GM12891 (cell line): ENCODE measurements at regions not wholly inside any gene's neighbourhood (a gene's known extent, or its start where the extent isn't known, plus 50 kb on each side); places are given as distances from the start of the nearest gene placed in this dataset.

ENCODE experiments used
- DNase-seq: peaks from one replicate; pipeline ENCODE4 v3.0.0; 2011; ENCODE audit warnings: low spot score; ENCODE audit not compliant: insufficient read length
- FAIRE-seq: peaks from 2 replicates; lab custom pipeline; 2011; peaks lifted over from hg19 to GRCh38; lab: Jason Lieb, UNC
- PAX5 ChIP-seq: IDR thresholded peaks from 2 replicates; pipeline ENCODE4 v1.6.1; 2011; ENCODE audit warnings: low read length, moderate library complexity, mild to moderate bottlenecking; ENCODE audit not compliant: insufficient read depth, severe bottlenecking
- POLR2A ChIP-seq: IDR thresholded peaks from 2 replicates; pipeline ENCODE4 v1.6.1; 2011; ENCODE audit warnings: low read depth, low read length, control low read depth
- POLR2AphosphoS5 ChIP-seq: IDR thresholded peaks from 2 replicates; pipeline ENCODE4 v1.6.1; 2011; ENCODE audit warnings: low read depth, low read length, control low read depth
- POU2F2 ChIP-seq: IDR thresholded peaks from 2 replicates; pipeline ENCODE4 v1.6.1; 2011; ENCODE audit warnings: low read depth, mild to moderate bottlenecking, control low read depth, low read length, moderate library complexity
- SPI1 ChIP-seq: IDR thresholded peaks from 2 replicates; pipeline ENCODE4 v1.6.1; 2011; ENCODE audit warnings: low read depth, low read length, control low read depth
- TAF1 ChIP-seq: IDR thresholded peaks from 2 replicates; pipeline ENCODE4 v1.6.1; 2011; ENCODE audit warnings: low read depth, low read length, control low read depth

DNA sequence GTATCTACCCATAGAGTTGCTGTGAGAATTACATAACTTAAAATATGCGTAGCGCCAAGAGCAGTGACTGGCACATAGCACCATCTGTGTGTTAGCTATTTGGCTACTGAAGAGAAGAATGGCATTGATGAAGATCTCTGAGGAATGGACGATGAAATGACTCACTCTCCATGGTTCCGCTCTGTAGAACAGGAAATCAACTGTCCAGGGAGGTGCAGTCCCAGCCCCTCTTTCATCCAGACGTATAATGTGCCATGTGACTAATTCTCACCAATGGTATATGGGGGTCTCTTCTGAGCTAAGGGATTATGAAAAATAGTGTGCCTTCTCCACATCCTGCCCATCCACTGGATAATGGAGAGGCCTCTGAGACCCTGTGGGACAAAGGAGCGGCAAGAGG lies 254.8 kb downstream of the CYP26B1 start:
- no peak for FAIRE-seq
- DNase-seq = no peak
- TF ChIP-seq POLR2AphosphoS5 = no peak
- TF ChIP-seq POU2F2 = no peak
- TF ChIP-seq SPI1 = no peak

DNA sequence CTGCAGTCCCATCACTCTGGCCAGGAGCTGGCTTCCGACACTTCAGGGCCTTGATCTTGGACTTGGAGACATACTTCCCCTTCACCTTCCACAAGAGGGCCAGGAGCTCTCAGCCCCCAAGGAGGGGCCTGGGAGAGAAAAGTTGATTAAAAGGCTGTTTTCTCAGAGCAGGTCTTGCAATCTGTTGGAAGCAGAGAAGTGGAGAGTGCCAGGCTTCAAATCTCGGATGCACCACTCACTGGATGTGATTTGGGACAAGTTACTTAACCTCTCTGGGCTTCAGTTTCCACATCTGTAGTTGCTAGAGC lies 255.3 kb downstream of the CYP26B1 start:
- FAIRE-seq = no peak

GRCh38 chr2:71891719-71892422 lies 255.8 kb downstream of the CYP26B1 start:
- DNase-seq (no peak), FAIRE-seq (no peak)
- no peak for TF ChIP-seq POLR2A
- TF ChIP-seq POLR2AphosphoS5 = no peak
- TF ChIP-seq POU2F2 = no peak
- TF ChIP-seq SPI1 = no peak
- no peak for TF ChIP-seq TAF1
- no peak for TF ChIP-seq PAX5

More for the DNA sequence above, 255.3 kb downstream of the CYP26B1 start:
- DNase-seq = no peak
- TF ChIP-seq TAF1 = no peak
- no peak for TF ChIP-seq PAX5
- no peak for TF ChIP-seq POU2F2
- no peak for TF ChIP-seq POLR2AphosphoS5
- TF ChIP-seq SPI1 = no peak
- TF ChIP-seq POLR2A = no peak

- FAIRE-seq (no peak), DNase-seq (no peak)
- TF ChIP-seq TAF1 (no peak), POU2F2 (no peak), PAX5 (no peak), POLR2A (no peak), SPI1 (no peak), POLR2AphosphoS5 (no peak)
These were observed 256.5 kb downstream of the CYP26B1 start for GRCh38 chr2:71891155-71891554.

DNA sequence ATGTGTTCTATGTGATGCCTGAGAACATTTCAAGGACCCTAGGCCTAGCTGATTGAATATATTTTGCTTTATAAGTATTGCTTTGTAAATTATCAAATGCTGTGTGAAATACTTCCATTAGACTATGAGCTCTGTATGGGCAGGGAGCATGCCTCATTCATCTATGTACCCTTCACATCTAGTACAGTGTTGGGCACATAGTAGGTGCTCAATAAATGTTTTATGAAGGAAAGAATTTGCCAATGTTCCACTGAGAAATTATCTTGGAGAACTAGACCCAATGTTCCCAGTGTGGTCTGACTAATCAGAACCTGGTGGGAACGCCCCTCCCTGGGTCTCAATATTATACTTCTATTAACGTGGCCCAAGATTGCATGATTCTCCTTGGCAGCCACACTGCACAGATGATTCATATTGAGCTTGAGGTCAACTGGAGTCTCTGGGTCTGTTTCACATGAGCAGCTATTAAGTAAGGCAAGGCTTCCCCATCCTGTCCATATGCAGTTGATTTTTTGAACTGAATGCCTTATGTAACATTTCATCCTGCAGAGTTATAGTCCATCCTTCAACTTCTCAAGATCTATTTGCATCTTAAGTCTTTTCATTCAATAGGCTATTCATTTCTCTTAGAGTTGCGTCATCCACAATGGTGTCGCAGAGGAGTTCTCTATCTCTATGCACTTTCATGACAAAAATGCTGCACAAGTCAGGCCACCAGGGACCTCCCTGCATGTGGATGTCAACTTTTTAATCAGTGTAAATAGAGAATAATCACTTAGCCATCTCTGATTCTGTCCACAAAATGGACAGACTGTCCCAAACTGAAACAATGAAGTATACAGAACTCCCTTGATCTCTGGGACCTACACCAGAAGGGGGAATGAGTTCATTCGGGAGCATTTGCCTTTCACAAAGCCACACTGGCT lies 257.6 kb downstream of the CYP26B1 start:
- DNase-seq = no peak
- FAIRE-seq = no peak

GRCh38 chr2:71888751-71889445 lies 258.8 kb downstream of the CYP26B1 start:
- DNase-seq = no peak
- no peak for FAIRE-seq

More for the DNA sequence above, 257.6 kb downstream of the CYP26B1 start:
- TF ChIP-seq POLR2AphosphoS5 (no peak), SPI1 (no peak), POLR2A (no peak)

GRCh38 chr2:71887196-71887595 lies 260.5 kb downstream of the CYP26B1 start:
- no peak for TF ChIP-seq POLR2AphosphoS5
- TF ChIP-seq POLR2A = no peak
- TF ChIP-seq POU2F2 = no peak
- no peak for TF ChIP-seq SPI1
- TF ChIP-seq PAX5 = no peak
- no peak for TF ChIP-seq TAF1
- DNase-seq (no peak), FAIRE-seq (no peak)

More at GRCh38 chr2:71888751-71889445, 258.8 kb downstream of the CYP26B1 start:
- no peak for TF ChIP-seq TAF1
- no peak for TF ChIP-seq POLR2A
- TF ChIP-seq PAX5 = no peak
- no peak for TF ChIP-seq SPI1
- no peak for TF ChIP-seq POU2F2
- no peak for TF ChIP-seq POLR2AphosphoS5

DNA sequence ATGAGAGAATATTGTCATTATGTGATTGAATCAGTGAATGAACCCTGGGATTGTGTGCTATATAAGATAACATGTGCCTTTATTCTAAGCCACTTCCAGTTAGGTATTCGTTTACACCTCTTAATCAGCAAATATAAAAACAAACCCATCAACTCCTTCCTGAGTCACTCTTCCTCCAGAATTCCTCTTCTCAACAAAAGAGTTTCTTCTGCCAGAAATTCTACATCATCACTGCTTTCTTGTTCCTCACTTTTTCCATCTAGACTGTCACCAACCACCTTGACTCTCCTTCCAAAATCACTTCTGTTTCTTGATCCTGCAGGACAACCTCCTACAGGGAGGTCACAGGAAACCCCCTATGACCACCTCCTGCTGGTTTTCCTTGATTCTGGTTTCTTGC lies 261.4 kb downstream of the CYP26B1 start:
- FAIRE-seq (no peak), DNase-seq (no peak)
- TF ChIP-seq TAF1 (no peak), POLR2AphosphoS5 (no peak), PAX5 (no peak), POU2F2 (no peak), SPI1 (no peak), POLR2A (no peak)

DNA sequence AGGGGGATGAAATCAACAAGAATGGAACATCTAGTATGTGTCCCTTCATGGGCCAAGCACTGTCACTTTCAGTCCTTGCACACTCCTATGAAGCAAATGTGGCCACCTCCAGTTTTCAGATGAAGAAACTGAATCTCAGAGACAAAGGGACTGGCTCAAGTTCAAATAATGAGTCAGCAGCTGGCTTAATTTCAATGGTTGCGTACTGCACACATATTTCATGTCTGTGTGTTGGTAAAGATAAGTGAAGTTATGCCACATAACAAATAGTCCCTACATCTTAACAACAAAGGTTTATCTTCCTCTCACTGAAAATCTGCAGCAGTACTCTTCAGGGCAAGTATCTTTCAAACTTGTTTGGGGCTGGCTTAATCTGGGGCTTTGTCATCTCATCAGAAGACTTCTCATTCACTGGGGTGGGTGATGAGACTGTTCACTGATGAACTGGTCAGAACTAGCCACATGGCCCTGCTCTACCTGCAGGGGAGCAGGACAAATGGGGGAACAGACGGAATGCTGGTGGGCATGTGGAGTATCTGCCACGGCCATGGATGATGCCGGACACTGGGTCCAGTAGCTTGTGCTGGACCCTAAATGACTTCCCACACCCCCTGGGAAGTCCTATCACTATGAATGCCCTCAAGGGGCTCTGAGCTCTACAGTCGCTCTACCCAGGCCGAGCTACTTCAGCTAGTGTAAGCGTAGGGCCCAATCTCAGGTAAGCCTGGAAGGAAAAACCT lies 263.2 kb downstream of the CYP26B1 start:
- TF ChIP-seq TAF1 = no peak
- TF ChIP-seq POU2F2 = no peak
- TF ChIP-seq POLR2AphosphoS5 = no peak
- no peak for TF ChIP-seq POLR2A
- no peak for TF ChIP-seq PAX5
- TF ChIP-seq SPI1 = no peak
- DNase-seq = no peak
- FAIRE-seq = no peak
